ENCODE measurements at regions not wholly inside any gene's neighbourhood (a gene's known extent, or its start where the extent isn't known, plus 50 kb on each side); places are given as distances from the start of the nearest gene placed in this dataset.

DNA sequence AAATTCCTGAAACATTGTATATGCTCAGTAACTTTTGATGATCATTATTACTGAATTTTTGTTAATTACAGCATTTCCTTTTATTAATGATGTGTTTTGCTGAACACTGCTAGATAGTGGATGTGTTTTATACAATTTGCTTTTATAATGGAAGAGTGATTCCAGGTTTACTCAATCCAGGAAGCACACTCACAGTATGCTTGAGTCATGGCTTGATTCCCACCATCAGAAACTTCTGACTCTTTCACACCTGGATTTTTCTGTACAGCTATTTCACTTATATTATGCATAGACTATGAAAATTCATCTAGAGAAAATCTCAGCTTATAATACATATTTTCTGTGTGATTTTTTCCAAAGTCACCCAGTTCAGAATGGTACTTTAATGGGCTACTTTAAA lies 1040.9 kb downstream of the GRM8 start:
- TF ChIP-seq, protein P1, sequence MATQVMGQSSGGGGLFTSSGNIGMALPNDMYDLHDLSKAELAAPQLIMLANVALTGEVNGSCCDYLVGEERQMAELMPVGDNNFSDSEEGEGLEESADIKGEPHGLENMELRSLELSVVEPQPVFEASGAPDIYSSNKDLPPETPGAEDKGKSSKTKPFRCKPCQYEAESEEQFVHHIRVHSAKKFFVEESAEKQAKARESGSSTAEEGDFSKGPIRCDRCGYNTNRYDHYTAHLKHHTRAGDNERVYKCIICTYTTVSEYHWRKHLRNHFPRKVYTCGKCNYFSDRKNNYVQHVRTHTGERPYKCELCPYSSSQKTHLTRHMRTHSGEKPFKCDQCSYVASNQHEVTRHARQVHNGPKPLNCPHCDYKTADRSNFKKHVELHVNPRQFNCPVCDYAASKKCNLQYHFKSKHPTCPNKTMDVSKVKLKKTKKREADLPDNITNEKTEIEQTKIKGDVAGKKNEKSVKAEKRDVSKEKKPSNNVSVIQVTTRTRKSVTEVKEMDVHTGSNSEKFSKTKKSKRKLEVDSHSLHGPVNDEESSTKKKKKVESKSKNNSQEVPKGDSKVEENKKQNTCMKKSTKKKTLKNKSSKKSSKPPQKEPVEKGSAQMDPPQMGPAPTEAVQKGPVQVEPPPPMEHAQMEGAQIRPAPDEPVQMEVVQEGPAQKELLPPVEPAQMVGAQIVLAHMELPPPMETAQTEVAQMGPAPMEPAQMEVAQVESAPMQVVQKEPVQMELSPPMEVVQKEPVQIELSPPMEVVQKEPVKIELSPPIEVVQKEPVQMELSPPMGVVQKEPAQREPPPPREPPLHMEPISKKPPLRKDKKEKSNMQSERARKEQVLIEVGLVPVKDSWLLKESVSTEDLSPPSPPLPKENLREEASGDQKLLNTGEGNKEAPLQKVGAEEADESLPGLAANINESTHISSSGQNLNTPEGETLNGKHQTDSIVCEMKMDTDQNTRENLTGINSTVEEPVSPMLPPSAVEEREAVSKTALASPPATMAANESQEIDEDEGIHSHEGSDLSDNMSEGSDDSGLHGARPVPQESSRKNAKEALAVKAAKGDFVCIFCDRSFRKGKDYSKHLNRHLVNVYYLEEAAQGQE (IDR thresholded peaks at IDR 0.05; ENCODE audit: unreplicated experiment) = no peak
- TF ChIP-seq EZH2phosphoT487 (IDR thresholded peaks at IDR 0.05; ENCODE audit: unreplicated experiment) (no peak), ZNF331 (CRISPR knock-in tag; IDR thresholded peaks at IDR 0.05; ENCODE audit: low read depth) (no peak)
- no peak overlapping the region for H3K4me3 ChIP-seq
- H3F3A ChIP-seq (replicated peaks; ENCODE audit: low read depth) = no peaks in the 10 kb centered on the region
- Mint-ChIP-seq H3K27me3 (ENCODE audit: insufficient read depth, low read depth, poor library complexity) (no peaks in the 10 kb centered on the region), H3K36me3 (ENCODE audit: low read depth) (no peaks in the 10 kb centered on the region), H3K27ac (no peak overlapping the region), H3K4me3 (no peak overlapping the region), H3K9me3 (no peaks in the 10 kb centered on the region; the same call in 2 of the 3 replicates), H3K4me1 (no peaks in the 10 kb centered on the region)
- H3K27ac ChIP-seq (ENCODE audit: low read depth) = no peak overlapping the region
- H3K36me3 ChIP-seq (ENCODE audit: insufficient read depth) = no peaks in the 10 kb centered on the region
- no peaks in the 10 kb centered on the region for H3K4me1 ChIP-seq (ENCODE audit: insufficient read depth)
- no peak overlapping the region for H3K4me2 ChIP-seq
- no peaks in the 10 kb centered on the region for H3K9me2 ChIP-seq (ENCODE audit: insufficient read depth)
- no peak overlapping the region for H2AFZ ChIP-seq
- ATAC-seq (no peak), DNase-seq (ENCODE audit: low spot score) (no peak)
- no peaks in the 10 kb centered on the region for H3K79me2 ChIP-seq (replicated peaks; ENCODE audit: insufficient read depth)
- H3K27me3 ChIP-seq (ENCODE audit: insufficient read depth) = no peaks in the 10 kb centered on the region
- H4K20me1 ChIP-seq (replicated peaks; ENCODE audit: insufficient read depth) = no peaks in the 10 kb centered on the region

DNA sequence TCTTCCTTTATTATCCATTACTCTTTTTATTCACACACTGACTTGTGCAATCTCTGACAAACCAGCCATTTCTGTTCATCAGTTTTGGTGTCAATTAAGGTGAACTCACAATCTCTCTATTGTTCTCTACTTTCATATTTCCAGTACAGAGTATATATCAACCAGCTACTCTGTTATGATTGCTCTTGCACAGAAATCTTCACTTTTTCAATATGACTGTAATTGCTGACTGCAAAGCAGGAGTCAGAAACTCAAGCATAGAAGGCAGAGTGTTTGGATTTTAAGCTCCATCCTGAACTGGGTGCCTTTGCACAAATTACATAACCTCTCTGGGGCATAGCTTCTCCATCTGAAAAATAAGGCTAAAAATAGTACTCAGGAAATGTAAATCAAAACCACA lies 1042.0 kb downstream of the GRM8 start:
- H3K4me3 Mint-ChIP-seq = no peak overlapping the region
- no peaks in the 10 kb centered on the region for H3K4me1 Mint-ChIP-seq
- no peaks in the 10 kb centered on the region for H3K36me3 Mint-ChIP-seq (ENCODE audit: low read depth)
- no peaks in the 10 kb centered on the region for H3K27me3 ChIP-seq (ENCODE audit: insufficient read depth)
- H3K27ac ChIP-seq (ENCODE audit: low read depth) = no peak overlapping the region
- peak overlapping the region; percentile 77 for H3K27ac Mint-ChIP-seq
- H3K4me1 ChIP-seq (ENCODE audit: insufficient read depth) = no peaks in the 10 kb centered on the region
- no peaks in the 10 kb centered on the region for H3K9me2 ChIP-seq (ENCODE audit: insufficient read depth)
- no peaks in the 10 kb centered on the region for H3K79me2 ChIP-seq (replicated peaks; ENCODE audit: insufficient read depth)
- H3K4me3 ChIP-seq = no peak overlapping the region
- H3K27me3 Mint-ChIP-seq (ENCODE audit: insufficient read depth, low read depth, poor library complexity) = no peaks in the 10 kb centered on the region
- no peaks in the 10 kb centered on the region for H3F3A ChIP-seq (replicated peaks; ENCODE audit: low read depth)
- no peak for ATAC-seq
- H4K20me1 ChIP-seq (replicated peaks; ENCODE audit: insufficient read depth) = no peaks in the 10 kb centered on the region
- no peak overlapping the region for H3K4me2 ChIP-seq
- no peak for DNase-seq (ENCODE audit: low spot score)
- peak overlapping the region; percentile 25; the same call in 1 of the 2 replicates for H2AFZ ChIP-seq
- H3K36me3 ChIP-seq (ENCODE audit: insufficient read depth) = no peaks in the 10 kb centered on the region
- H3K9me3 Mint-ChIP-seq = no peaks in the 10 kb centered on the region
- TF ChIP-seq, protein P2, sequence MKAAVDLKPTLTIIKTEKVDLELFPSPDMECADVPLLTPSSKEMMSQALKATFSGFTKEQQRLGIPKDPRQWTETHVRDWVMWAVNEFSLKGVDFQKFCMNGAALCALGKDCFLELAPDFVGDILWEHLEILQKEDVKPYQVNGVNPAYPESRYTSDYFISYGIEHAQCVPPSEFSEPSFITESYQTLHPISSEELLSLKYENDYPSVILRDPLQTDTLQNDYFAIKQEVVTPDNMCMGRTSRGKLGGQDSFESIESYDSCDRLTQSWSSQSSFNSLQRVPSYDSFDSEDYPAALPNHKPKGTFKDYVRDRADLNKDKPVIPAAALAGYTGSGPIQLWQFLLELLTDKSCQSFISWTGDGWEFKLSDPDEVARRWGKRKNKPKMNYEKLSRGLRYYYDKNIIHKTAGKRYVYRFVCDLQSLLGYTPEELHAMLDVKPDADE (IDR thresholded peaks at IDR 0.05) = no peak
- TF ChIP-seq ZNF331 (CRISPR knock-in tag; IDR thresholded peaks at IDR 0.05; ENCODE audit: low read depth) (no peak), EZH2phosphoT487 (IDR thresholded peaks at IDR 0.05; ENCODE audit: unreplicated experiment) (no peak), ZNF114 (CRISPR knock-in tag; IDR thresholded peaks at IDR 0.05) (no peak), EZH2 (IDR thresholded peaks at IDR 0.05; ENCODE audit: low read depth, unreplicated experiment) (no peak), JUNB (IDR thresholded peaks at IDR 0.05; ENCODE audit: unreplicated experiment) (no peak), STAT1 (IDR thresholded peaks at IDR 0.05; ENCODE audit: unreplicated experiment) (no peak)
- TF ChIP-seq, protein P3, sequence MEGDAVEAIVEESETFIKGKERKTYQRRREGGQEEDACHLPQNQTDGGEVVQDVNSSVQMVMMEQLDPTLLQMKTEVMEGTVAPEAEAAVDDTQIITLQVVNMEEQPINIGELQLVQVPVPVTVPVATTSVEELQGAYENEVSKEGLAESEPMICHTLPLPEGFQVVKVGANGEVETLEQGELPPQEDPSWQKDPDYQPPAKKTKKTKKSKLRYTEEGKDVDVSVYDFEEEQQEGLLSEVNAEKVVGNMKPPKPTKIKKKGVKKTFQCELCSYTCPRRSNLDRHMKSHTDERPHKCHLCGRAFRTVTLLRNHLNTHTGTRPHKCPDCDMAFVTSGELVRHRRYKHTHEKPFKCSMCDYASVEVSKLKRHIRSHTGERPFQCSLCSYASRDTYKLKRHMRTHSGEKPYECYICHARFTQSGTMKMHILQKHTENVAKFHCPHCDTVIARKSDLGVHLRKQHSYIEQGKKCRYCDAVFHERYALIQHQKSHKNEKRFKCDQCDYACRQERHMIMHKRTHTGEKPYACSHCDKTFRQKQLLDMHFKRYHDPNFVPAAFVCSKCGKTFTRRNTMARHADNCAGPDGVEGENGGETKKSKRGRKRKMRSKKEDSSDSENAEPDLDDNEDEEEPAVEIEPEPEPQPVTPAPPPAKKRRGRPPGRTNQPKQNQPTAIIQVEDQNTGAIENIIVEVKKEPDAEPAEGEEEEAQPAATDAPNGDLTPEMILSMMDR (conservative IDR thresholded peaks at IDR 0.05; ENCODE audit: low read depth in 2 of 2) = no peak
- TF ChIP-seq, protein P4, sequence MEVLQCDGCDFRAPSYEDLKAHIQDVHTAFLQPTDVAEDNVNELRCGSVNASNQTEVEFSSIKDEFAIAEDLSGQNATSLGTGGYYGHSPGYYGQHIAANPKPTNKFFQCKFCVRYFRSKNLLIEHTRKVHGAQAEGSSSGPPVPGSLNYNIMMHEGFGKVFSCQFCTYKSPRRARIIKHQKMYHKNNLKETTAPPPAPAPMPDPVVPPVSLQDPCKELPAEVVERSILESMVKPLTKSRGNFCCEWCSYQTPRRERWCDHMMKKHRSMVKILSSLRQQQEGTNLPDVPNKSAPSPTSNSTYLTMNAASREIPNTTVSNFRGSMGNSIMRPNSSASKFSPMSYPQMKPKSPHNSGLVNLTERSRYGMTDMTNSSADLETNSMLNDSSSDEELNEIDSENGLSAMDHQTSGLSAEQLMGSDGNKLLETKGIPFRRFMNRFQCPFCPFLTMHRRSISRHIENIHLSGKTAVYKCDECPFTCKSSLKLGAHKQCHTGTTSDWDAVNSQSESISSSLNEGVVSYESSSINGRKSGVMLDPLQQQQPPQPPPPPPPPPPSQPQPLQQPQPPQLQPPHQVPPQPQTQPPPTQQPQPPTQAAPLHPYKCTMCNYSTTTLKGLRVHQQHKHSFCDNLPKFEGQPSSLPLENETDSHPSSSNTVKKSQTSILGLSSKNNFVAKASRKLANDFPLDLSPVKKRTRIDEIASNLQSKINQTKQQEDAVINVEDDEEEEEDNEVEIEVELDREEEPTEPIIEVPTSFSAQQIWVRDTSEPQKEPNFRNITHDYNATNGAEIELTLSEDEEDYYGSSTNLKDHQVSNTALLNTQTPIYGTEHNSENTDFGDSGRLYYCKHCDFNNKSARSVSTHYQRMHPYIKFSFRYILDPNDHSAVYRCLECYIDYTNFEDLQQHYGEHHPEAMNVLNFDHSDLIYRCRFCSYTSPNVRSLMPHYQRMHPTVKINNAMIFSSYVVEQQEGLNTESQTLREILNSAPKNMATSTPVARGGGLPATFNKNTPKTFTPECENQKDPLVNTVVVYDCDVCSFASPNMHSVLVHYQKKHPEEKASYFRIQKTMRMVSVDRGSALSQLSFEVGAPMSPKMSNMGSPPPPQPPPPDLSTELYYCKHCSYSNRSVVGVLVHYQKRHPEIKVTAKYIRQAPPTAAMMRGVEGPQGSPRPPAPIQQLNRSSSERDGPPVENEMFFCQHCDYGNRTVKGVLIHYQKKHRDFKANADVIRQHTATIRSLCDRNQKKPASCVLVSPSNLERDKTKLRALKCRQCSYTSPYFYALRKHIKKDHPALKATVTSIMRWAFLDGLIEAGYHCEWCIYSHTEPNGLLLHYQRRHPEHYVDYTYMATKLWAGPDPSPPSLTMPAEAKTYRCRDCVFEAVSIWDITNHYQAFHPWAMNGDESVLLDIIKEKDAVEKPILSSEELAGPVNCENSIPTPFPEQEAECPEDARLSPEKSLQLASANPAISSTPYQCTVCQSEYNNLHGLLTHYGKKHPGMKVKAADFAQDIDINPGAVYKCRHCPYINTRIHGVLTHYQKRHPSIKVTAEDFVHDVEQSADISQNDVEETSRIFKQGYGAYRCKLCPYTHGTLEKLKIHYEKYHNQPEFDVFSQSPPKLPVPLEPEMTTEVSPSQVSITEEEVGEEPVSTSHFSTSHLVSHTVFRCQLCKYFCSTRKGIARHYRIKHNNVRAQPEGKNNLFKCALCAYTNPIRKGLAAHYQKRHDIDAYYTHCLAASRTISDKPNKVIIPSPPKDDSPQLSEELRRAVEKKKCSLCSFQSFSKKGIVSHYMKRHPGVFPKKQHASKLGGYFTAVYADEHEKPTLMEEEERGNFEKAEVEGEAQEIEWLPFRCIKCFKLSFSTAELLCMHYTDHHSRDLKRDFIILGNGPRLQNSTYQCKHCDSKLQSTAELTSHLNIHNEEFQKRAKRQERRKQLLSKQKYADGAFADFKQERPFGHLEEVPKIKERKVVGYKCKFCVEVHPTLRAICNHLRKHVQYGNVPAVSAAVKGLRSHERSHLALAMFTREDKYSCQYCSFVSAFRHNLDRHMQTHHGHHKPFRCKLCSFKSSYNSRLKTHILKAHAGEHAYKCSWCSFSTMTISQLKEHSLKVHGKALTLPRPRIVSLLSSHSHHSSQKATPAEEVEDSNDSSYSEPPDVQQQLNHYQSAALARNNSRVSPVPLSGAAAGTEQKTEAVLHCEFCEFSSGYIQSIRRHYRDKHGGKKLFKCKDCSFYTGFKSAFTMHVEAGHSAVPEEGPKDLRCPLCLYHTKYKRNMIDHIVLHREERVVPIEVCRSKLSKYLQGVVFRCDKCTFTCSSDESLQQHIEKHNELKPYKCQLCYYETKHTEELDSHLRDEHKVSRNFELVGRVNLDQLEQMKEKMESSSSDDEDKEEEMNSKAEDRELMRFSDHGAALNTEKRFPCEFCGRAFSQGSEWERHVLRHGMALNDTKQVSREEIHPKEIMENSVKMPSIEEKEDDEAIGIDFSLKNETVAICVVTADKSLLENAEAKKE (CRISPR knock-in tag; IDR thresholded peaks at IDR 0.05) = no peak

Measured in GM23338 (cell line).